ENCODE measurements at regions not wholly inside any gene's neighbourhood (a gene's known extent, or its start where the extent isn't known, plus 50 kb on each side); places are given as distances from the start of the nearest gene placed in this dataset.

GRCh38 chr5:119954106-119954505 is 324.7 kb downstream of the FAM170A start:
- Histone ChIP-seq H3K4me3 (ENCODE audit: insufficient read depth, low read depth, low read length) (no peak overlapping the region), H3K9ac (ENCODE audit: low read length) (no peak overlapping the region), H2AFZ (ENCODE audit: low read depth, low read length) (no peak overlapping the region), H3K4me2 (ENCODE audit: low read length) (no peak overlapping the region), H3K79me2 (ENCODE audit: insufficient read depth, low read length) (no peaks in the 10 kb centered on the region), H3K27ac (ENCODE audit: low read depth, low read length) (no peak overlapping the region), H3K4me1 (ENCODE audit: insufficient read depth, low read length) (no peaks in the 10 kb centered on the region), H3K27me3 (ENCODE audit: insufficient read depth, low read length) (no peaks in the 10 kb centered on the region), H4K20me1 (ENCODE audit: insufficient read depth, low read length) (no peaks in the 10 kb centered on the region), H3K9me3 (ENCODE audit: insufficient read depth, low read depth, low read length) (no peaks in the 10 kb centered on the region), H3K36me3 (ENCODE audit: insufficient read depth, low read length) (no peaks in the 10 kb centered on the region)
- H3K36me3 Mint-ChIP-seq (ENCODE audit: low read depth, unreplicated experiment), result no peaks in the 10 kb centered on the region
- H3K27me3 Mint-ChIP-seq (ENCODE audit: low read depth, unreplicated experiment), result no peaks in the 10 kb centered on the region
- peaks cover 7% of the 10 kb centered on the region for H3K4me1 Mint-ChIP-seq (ENCODE audit: low read depth, unreplicated experiment)
- H3K4me3 Mint-ChIP-seq (ENCODE audit: unreplicated experiment), result no peak overlapping the region
- DNase-seq (ENCODE audit: low read depth) (no peak), FAIRE-seq (no peak)
- H3K27ac Mint-ChIP-seq (ENCODE audit: unreplicated experiment), result no peak overlapping the region
- no peak for TF ChIP-seq EZH2 (IDR thresholded peaks at IDR 0.05; ENCODE audit: insufficient read depth, low read length)
- TF ChIP-seq CTCF (IDR thresholded peaks at IDR 0.05; ENCODE audit: insufficient read depth, low read depth, low read length), result no peak
- H3K9me3 Mint-ChIP-seq (ENCODE audit: unreplicated experiment), result no peaks in the 10 kb centered on the region

- no peak for DNase-seq (ENCODE audit: low read depth)
- H3K4me3 ChIP-seq (ENCODE audit: insufficient read depth, low read depth, low read length), result no peak overlapping the region
- no peak overlapping the region for H2AFZ ChIP-seq (ENCODE audit: low read depth, low read length)
- H3K27me3 Mint-ChIP-seq (ENCODE audit: low read depth, unreplicated experiment), result no peaks in the 10 kb centered on the region
- no peak overlapping the region for H3K4me3 Mint-ChIP-seq (ENCODE audit: unreplicated experiment)
- no peaks in the 10 kb centered on the region for H3K4me1 Mint-ChIP-seq (ENCODE audit: low read depth, unreplicated experiment)
- H3K36me3 Mint-ChIP-seq (ENCODE audit: low read depth, unreplicated experiment), result no peaks in the 10 kb centered on the region
- H3K9ac ChIP-seq (ENCODE audit: low read length), result no peak overlapping the region
- no peaks in the 10 kb centered on the region for H3K79me2 ChIP-seq (ENCODE audit: insufficient read depth, low read length)
- no peak for TF ChIP-seq EZH2 (IDR thresholded peaks at IDR 0.05; ENCODE audit: insufficient read depth, low read length)
- no peak for TF ChIP-seq CTCF (IDR thresholded peaks at IDR 0.05; ENCODE audit: insufficient read depth, low read depth, low read length)
- H3K27ac ChIP-seq (ENCODE audit: low read depth, low read length), result no peak overlapping the region
- no peaks in the 10 kb centered on the region for H3K9me3 ChIP-seq (ENCODE audit: insufficient read depth, low read depth, low read length)
- no peaks in the 10 kb centered on the region for H3K4me1 ChIP-seq (ENCODE audit: insufficient read depth, low read length)
- no peak overlapping the region for H3K27ac Mint-ChIP-seq (ENCODE audit: unreplicated experiment)
- no peak for FAIRE-seq
- no peaks in the 10 kb centered on the region for H3K36me3 ChIP-seq (ENCODE audit: insufficient read depth, low read length)
- no peaks in the 10 kb centered on the region for H3K27me3 ChIP-seq (ENCODE audit: insufficient read depth, low read length)
- H3K9me3 Mint-ChIP-seq (ENCODE audit: unreplicated experiment), result peaks cover 2% of the 10 kb centered on the region
- H4K20me1 ChIP-seq (ENCODE audit: insufficient read depth, low read length), result no peaks in the 10 kb centered on the region
- H3K4me2 ChIP-seq (ENCODE audit: low read length), result no peak overlapping the region
Observed at GRCh38 chr5:119961993-119962392, 332.6 kb downstream of the FAM170A start.

GRCh38 chr5:119966028-119966427 is 336.7 kb downstream of the FAM170A start:
- Mint-ChIP-seq H3K27me3 (ENCODE audit: low read depth, unreplicated experiment) (no peaks in the 10 kb centered on the region), H3K27ac (ENCODE audit: unreplicated experiment) (no peak overlapping the region), H3K4me3 (ENCODE audit: unreplicated experiment) (no peak overlapping the region), H3K36me3 (ENCODE audit: low read depth, unreplicated experiment) (no peaks in the 10 kb centered on the region), H3K4me1 (ENCODE audit: low read depth, unreplicated experiment) (no peaks in the 10 kb centered on the region), H3K9me3 (ENCODE audit: unreplicated experiment) (peaks cover 2% of the 10 kb centered on the region)
- no peaks in the 10 kb centered on the region for H3K27me3 ChIP-seq (ENCODE audit: insufficient read depth, low read length)
- no peak overlapping the region for H3K9ac ChIP-seq (ENCODE audit: low read length)
- H3K9me3 ChIP-seq (ENCODE audit: insufficient read depth, low read depth, low read length), result no peaks in the 10 kb centered on the region
- TF ChIP-seq CTCF (IDR thresholded peaks at IDR 0.05; ENCODE audit: insufficient read depth, low read depth, low read length), result no peak
- TF ChIP-seq EZH2 (IDR thresholded peaks at IDR 0.05; ENCODE audit: insufficient read depth, low read length), result no peak
- H2AFZ ChIP-seq (ENCODE audit: low read depth, low read length), result no peak overlapping the region
- DNase-seq (ENCODE audit: low read depth) (no peak), FAIRE-seq (no peak)
- no peak overlapping the region for H3K4me3 ChIP-seq (ENCODE audit: insufficient read depth, low read depth, low read length)
- H3K4me2 ChIP-seq (ENCODE audit: low read length), result no peak overlapping the region
- no peaks in the 10 kb centered on the region for H3K4me1 ChIP-seq (ENCODE audit: insufficient read depth, low read length)
- no peaks in the 10 kb centered on the region for H3K79me2 ChIP-seq (ENCODE audit: insufficient read depth, low read length)
- H4K20me1 ChIP-seq (ENCODE audit: insufficient read depth, low read length), result no peaks in the 10 kb centered on the region
- H3K36me3 ChIP-seq (ENCODE audit: insufficient read depth, low read length), result no peaks in the 10 kb centered on the region
- H3K27ac ChIP-seq (ENCODE audit: low read depth, low read length), result no peak overlapping the region
